ENCODE measurements at regions not wholly inside any gene's neighbourhood (a gene's known extent, or its start where the extent isn't known, plus 50 kb on each side); places are given as distances from the start of the nearest gene placed in this dataset.

GRCh38 chr5:152990217-152990616, 500.3 kb upstream of the GRIA1 start:
- TF ChIP-seq PPARA (CRISPR knock-in tag; IDR thresholded peaks at IDR 0.05; ENCODE audit: borderline replicate concordance) = no peak
- no peak for TF ChIP-seq OSR1 (CRISPR knock-in tag; IDR thresholded peaks at IDR 0.05)
- TF ChIP-seq ZNF565 (CRISPR knock-in tag; conservative IDR thresholded peaks at IDR 0.05; ENCODE audit: low read depth) = no peak
- TF ChIP-seq ZNF8 (CRISPR knock-in tag; IDR thresholded peaks at IDR 0.05) = no peak
- no peak for TF ChIP-seq SNAI2 (CRISPR knock-in tag; IDR thresholded peaks at IDR 0.05)
- TF ChIP-seq TCF4 (CRISPR knock-in tag; IDR thresholded peaks at IDR 0.05; ENCODE audit: borderline replicate concordance) = no peak
- TF ChIP-seq ARNTL (CRISPR knock-in tag; IDR thresholded peaks at IDR 0.05; ENCODE audit: borderline replicate concordance, low read depth) = no peak
- TF ChIP-seq TSHZ2 (CRISPR knock-in tag; IDR thresholded peaks at IDR 0.05) = no peak
- TF ChIP-seq ZFP3 (CRISPR knock-in tag; IDR thresholded peaks at IDR 0.05) = no peak
- TF ChIP-seq ZC3H10 (CRISPR knock-in tag; IDR thresholded peaks at IDR 0.05) = no peak
- no peak for TF ChIP-seq ZFP30 (CRISPR knock-in tag; IDR thresholded peaks at IDR 0.05)
- no peak for TF ChIP-seq PATZ1 (CRISPR knock-in tag; IDR thresholded peaks at IDR 0.05; ENCODE audit: borderline replicate concordance)
- TF ChIP-seq CSRNP3 (CRISPR knock-in tag; IDR thresholded peaks at IDR 0.05) = no peak
- TF ChIP-seq BACH2 (CRISPR knock-in tag; IDR thresholded peaks at IDR 0.05; ENCODE audit: borderline replicate concordance) = no peak
- no peak for TF ChIP-seq ZNF70 (CRISPR knock-in tag; IDR thresholded peaks at IDR 0.05)
- no peak for TF ChIP-seq CREB5 (CRISPR knock-in tag; IDR thresholded peaks at IDR 0.05; ENCODE audit: low read depth)
- no peak for TF ChIP-seq POU6F1 (CRISPR knock-in tag; IDR thresholded peaks at IDR 0.05; ENCODE audit: borderline replicate concordance, low read depth)
- no peak for TF ChIP-seq ISL1 (CRISPR knock-in tag; IDR thresholded peaks at IDR 0.05)
- no peak for TF ChIP-seq TOX (CRISPR knock-in tag; IDR thresholded peaks at IDR 0.05; ENCODE audit: borderline replicate concordance)
- no peak for TF ChIP-seq RARB (CRISPR knock-in tag; IDR thresholded peaks at IDR 0.05)
- ATAC-seq = no peak

GRCh38 chr5:152990649-152991048, 499.8 kb upstream of the GRIA1 start:
- TF ChIP-seq PATZ1 (CRISPR knock-in tag; IDR thresholded peaks at IDR 0.05; ENCODE audit: borderline replicate concordance) = no peak
- no peak for TF ChIP-seq GLIS3 (CRISPR knock-in tag; IDR thresholded peaks at IDR 0.05)
- no peak for TF ChIP-seq CSRNP3 (CRISPR knock-in tag; IDR thresholded peaks at IDR 0.05)
- no peak for TF ChIP-seq ZNF565 (CRISPR knock-in tag; conservative IDR thresholded peaks at IDR 0.05; ENCODE audit: low read depth)
- no peak for TF ChIP-seq CREB5 (CRISPR knock-in tag; IDR thresholded peaks at IDR 0.05; ENCODE audit: low read depth)
- no peak for TF ChIP-seq RARB (CRISPR knock-in tag; IDR thresholded peaks at IDR 0.05)
- no peak for TF ChIP-seq ZC3H10 (CRISPR knock-in tag; IDR thresholded peaks at IDR 0.05)
- no peak for TF ChIP-seq TOX (CRISPR knock-in tag; IDR thresholded peaks at IDR 0.05; ENCODE audit: borderline replicate concordance)
- TF ChIP-seq ARNTL (CRISPR knock-in tag; IDR thresholded peaks at IDR 0.05; ENCODE audit: borderline replicate concordance, low read depth) = no peak
- TF ChIP-seq PPARA (CRISPR knock-in tag; IDR thresholded peaks at IDR 0.05; ENCODE audit: borderline replicate concordance) = no peak
- TF ChIP-seq ZNF8 (CRISPR knock-in tag; IDR thresholded peaks at IDR 0.05) = no peak
- no peak for TF ChIP-seq CSDC2 (CRISPR knock-in tag; IDR thresholded peaks at IDR 0.05)
- no peak for ATAC-seq
